Right lobe of liver (tissue), 4 donors: ENCODE measurements at regions not wholly inside any gene's neighbourhood (a gene's known extent, or its start where the extent isn't known, plus 50 kb on each side); places are given as distances from the start of the nearest gene placed in this dataset.

Source experiments
- POLR2A ChIP-seq: fragments of 450-650 bp; IDR thresholded peaks from one replicate; pipeline ENCODE4 v1.6.1; 2017; ENCODE audit warnings: antibody characterized with exemption, mild to moderate bottlenecking
- TF ChIP-seq, protein P1 (sequence below), 4 donors: fragments of 200-600 bp in 3 of 4; fragments of 450-650 bp in 1 of 4; IDR thresholded peaks; one replicate each; pipeline versions ENCODE4 v1.5.1 to v1.8.0; 2016 to 2022; ENCODE audit warnings: antibody characterized with exemption in 4 of 4, mild to moderate bottlenecking in 2 of 4
- donor health status: DM: no; HTN: no; CAD: no.
- donor health status: DM: no; HTN: no; CAD: no.
- donor health status: DM: no; HTN: yes; CAD: no.

DNA sequence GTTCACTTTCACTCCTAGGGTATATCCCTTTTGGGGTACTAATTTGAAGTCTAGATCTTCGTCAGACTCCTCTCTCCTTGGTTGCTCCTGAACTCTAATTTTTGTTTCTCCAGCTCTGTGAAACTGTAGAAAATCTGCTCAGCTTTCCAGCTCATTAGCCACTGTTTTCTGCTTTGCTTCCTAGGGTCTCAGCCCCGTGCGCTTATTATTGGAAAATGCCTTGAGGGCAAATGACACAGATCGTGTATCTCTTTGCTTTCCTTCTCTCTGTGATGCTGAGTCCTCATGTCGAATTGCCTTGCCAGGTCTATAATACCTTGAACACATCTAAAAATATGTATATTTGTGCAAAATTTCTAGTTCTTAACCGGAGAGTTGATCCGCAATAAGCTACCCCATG lies 731.1 kb downstream of the EDEM1 start:
- TF ChIP-seq, protein P1, sequence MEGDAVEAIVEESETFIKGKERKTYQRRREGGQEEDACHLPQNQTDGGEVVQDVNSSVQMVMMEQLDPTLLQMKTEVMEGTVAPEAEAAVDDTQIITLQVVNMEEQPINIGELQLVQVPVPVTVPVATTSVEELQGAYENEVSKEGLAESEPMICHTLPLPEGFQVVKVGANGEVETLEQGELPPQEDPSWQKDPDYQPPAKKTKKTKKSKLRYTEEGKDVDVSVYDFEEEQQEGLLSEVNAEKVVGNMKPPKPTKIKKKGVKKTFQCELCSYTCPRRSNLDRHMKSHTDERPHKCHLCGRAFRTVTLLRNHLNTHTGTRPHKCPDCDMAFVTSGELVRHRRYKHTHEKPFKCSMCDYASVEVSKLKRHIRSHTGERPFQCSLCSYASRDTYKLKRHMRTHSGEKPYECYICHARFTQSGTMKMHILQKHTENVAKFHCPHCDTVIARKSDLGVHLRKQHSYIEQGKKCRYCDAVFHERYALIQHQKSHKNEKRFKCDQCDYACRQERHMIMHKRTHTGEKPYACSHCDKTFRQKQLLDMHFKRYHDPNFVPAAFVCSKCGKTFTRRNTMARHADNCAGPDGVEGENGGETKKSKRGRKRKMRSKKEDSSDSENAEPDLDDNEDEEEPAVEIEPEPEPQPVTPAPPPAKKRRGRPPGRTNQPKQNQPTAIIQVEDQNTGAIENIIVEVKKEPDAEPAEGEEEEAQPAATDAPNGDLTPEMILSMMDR (IDR thresholded peaks at IDR 0.05), result no peak
- no peak for TF ChIP-seq POLR2A
